B cell (primary cell): ENCODE measurements at regions not wholly inside any gene's neighbourhood (a gene's known extent, or its start where the extent isn't known, plus 50 kb on each side); places are given as distances from the start of the nearest gene placed in this dataset.

Experiments
- EZH2 ChIP-seq: IDR thresholded peaks from 2 replicates; pipeline ENCODE4 v1.6.1; 2012; ENCODE audit warnings: borderline replicate concordance, low read depth, mild to moderate bottlenecking, moderate library complexity, low read length; ENCODE audit not compliant: insufficient read depth, poor library complexity, severe bottlenecking
- TF ChIP-seq, protein P1 (sequence below): fragments of 200-600 bp; IDR thresholded peaks from one replicate; pipeline ENCODE4 v1.8.0; 2022; ENCODE audit warnings: antibody characterized with exemption, mild to moderate bottlenecking

DNA sequence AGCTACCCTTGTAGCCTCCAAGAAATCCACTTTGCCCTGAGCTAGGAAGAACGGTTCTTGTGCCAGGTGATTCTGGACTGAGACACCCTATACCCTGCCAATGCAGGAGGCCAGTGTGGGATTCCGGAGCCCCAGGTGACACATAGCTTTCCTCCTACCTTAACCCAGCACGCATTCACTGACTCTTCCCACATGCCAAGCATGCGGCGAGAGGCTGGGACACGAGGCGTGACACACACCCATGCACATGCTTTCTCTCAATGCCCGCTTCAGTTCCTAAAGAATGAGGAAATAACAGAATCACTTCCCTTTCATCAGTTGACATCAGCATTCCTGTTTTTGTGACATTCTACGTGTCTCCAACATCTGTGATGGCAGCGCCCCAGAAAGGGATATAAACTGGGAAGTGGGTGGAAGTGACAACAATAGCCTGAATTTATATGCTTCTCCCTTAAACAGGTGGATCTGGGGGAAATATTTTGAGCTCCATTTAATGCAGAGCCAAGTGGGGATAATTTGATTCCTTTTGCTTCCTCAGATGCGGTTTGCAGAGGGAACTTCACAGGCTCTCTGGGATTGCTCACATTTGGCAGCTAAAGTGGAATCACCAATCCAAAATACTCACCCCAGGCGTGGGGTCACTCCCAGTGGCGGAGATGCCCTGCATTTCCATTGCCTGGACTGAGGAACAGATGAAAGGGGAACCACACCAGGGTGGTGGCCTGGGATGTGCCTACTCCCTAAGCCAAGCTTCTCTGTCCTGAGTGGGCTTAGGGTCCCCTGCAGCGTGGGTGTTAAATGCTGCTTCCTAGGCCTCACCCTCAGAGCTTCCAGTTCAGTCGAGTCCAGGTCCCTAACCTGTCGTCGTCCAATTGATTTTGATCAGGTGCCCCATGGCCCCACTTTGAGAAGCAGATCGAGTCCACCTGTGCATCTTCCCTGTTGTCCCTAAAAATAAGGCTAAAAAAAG, 445.1 kb downstream of the SIPA1L2 start:
- TF ChIP-seq, protein P1, sequence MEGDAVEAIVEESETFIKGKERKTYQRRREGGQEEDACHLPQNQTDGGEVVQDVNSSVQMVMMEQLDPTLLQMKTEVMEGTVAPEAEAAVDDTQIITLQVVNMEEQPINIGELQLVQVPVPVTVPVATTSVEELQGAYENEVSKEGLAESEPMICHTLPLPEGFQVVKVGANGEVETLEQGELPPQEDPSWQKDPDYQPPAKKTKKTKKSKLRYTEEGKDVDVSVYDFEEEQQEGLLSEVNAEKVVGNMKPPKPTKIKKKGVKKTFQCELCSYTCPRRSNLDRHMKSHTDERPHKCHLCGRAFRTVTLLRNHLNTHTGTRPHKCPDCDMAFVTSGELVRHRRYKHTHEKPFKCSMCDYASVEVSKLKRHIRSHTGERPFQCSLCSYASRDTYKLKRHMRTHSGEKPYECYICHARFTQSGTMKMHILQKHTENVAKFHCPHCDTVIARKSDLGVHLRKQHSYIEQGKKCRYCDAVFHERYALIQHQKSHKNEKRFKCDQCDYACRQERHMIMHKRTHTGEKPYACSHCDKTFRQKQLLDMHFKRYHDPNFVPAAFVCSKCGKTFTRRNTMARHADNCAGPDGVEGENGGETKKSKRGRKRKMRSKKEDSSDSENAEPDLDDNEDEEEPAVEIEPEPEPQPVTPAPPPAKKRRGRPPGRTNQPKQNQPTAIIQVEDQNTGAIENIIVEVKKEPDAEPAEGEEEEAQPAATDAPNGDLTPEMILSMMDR = no peak
- TF ChIP-seq EZH2 = no peak
